PC-9 (cell line): ENCODE measurements at regions not wholly inside any gene's neighbourhood (a gene's known extent, or its start where the extent isn't known, plus 50 kb on each side); places are given as distances from the start of the nearest gene placed in this dataset.
"Not testable (repeated sequence)": the region's sequence is repeated elsewhere in the genome, so short reads cannot be mapped to it uniquely, and the experiment has no call there.

Experiments used
- BruUV-seq: library from RNA; stranded (reverse); fragments of 400-500 nt; replicated peaks from 2 replicates; lab custom pipeline; 2021; lab: Mats Ljungman, UMichigan
- CTCF ChIA-PET: fragments of 300-600 bp; sonication (Branson Sonifier 250); formaldehyde crosslinking; loops from one replicate; lab custom pipeline; 2022; ENCODE audit warnings: antibody characterized with exemption; lab: Charles Lee
- POLR2A ChIA-PET: fragments of 300-600 bp; sonication (Branson Sonifier 250); formaldehyde crosslinking; loops from one replicate; lab custom pipeline; 2022; ENCODE audit warnings: antibody characterized with exemption; ENCODE audit not compliant: unreplicated experiment; lab: Charles Lee
- DNase-seq, 2 experiments: peaks; one replicate each; pipeline versions ENCODE4 v3.0.0 to v3.0.0-alpha.2; 2015 to 2022; ENCODE audit warnings: mixed read lengths in 1 of 2
- H2AFZ ChIP-seq: fragments of 200-600 bp; sonication (generic); 2 replicates; pipeline ENCODE4 v1.8.1; 2017; ENCODE audit warnings: antibody characterized with exemption
- H3F3A ChIP-seq: fragments of 200-600 bp; sonication (generic); 2 replicates; pipeline ENCODE4 v1.8.1; 2017; ENCODE audit warnings: antibody characterized with exemption, mild to moderate bottlenecking, low read depth; ENCODE audit not compliant: insufficient read depth
- H3K27ac ChIP-seq: fragments of 200-600 bp; sonication (generic); 2 replicates; pipeline ENCODE4 v1.6.1; 2016; ENCODE audit warnings: mixed run types
- H3K27me3 ChIP-seq: fragments of 200-600 bp; sonication (generic); 2 replicates; pipeline ENCODE4 v1.6.1; 2016; ENCODE audit warnings: low read depth, mixed run types; ENCODE audit not compliant: insufficient read depth
- H3K36me3 ChIP-seq: fragments of 200-600 bp; sonication (generic); 2 replicates; pipeline ENCODE4 v1.6.1; 2016; ENCODE audit warnings: low read depth, mixed run types
- H3K4me1 ChIP-seq: fragments of 200-600 bp; sonication (generic); replicated peaks from 2 replicates; pipeline ENCODE4 v1.6.1; 2016; ENCODE audit warnings: mixed run types; ENCODE audit not compliant: insufficient read depth
- H3K4me2 ChIP-seq: fragments of 200-600 bp; sonication (generic); 2 replicates; pipeline ENCODE4 v1.6.1; 2017; ENCODE audit warnings: mixed run types
- H3K4me3 ChIP-seq: fragments of 200-600 bp; sonication (generic); 2 replicates; pipeline ENCODE4 v1.6.1; 2016; ENCODE audit warnings: mixed run types
- H3K79me2 ChIP-seq: fragments of 200-600 bp; sonication (generic); 2 replicates; pipeline ENCODE4 v1.6.1; 2017; ENCODE audit warnings: low read depth, mixed run types
- H3K9me2 ChIP-seq: fragments of 200-600 bp; sonication (generic); 2 replicates; pipeline ENCODE4 v1.8.1; 2017; ENCODE audit warnings: mild to moderate bottlenecking; ENCODE audit not compliant: insufficient read depth
- H3K9me3 ChIP-seq: fragments of 200-600 bp; sonication (generic); 2 replicates; pipeline ENCODE4 v1.8.1; 2016; ENCODE audit warnings: low read depth; ENCODE audit not compliant: insufficient read depth
- H4K20me1 ChIP-seq: fragments of 200-600 bp; sonication (generic); 2 replicates; pipeline ENCODE4 v1.8.1; 2017; ENCODE audit not compliant: insufficient read depth
- CTCF ChIP-seq: fragments of 200-600 bp; sonication (generic); conservative IDR thresholded peaks from 2 replicates; pipeline ENCODE4 v1.6.1; 2017; ENCODE audit warnings: mixed run types, antibody characterized with exemption, mild to moderate bottlenecking, moderate library complexity
- EZH2 ChIP-seq: fragments of 200-600 bp; sonication (generic); IDR thresholded peaks from 2 replicates; pipeline ENCODE4 v1.8.0; 2017; ENCODE audit warnings: antibody characterized with exemption, low read depth
- intact Hi-C: fragments of 100-400 bp; cut with micrococcal nuclease; formaldehyde crosslinking; loops from one replicate; pipeline ENCODE4 v1.10.0; 2022; ENCODE audit not compliant: unreplicated experiment

- DNase-seq, result no peak
- BruUV-seq, result no TSS peak
- Histone ChIP-seq H3K4me3 (no peak overlapping the region), H3K4me2 (peak overlapping the region; percentile 74), H3K9me3 (no peaks in the 10 kb centered on the region), H3K27me3 (no peaks in the 10 kb centered on the region), H3K36me3 (no peaks in the 10 kb centered on the region), H2AFZ (no peak overlapping the region), H3K9me2 (no peaks in the 10 kb centered on the region), H4K20me1 (no peaks in the 10 kb centered on the region), H3F3A (no peaks in the 10 kb centered on the region), H3K4me1 (peaks cover 23% of the 10 kb centered on the region), H3K27ac (no peak overlapping the region), H3K79me2 (no peaks in the 10 kb centered on the region)
- ChIA-PET POLR2A (interaction anchor here (0.8 kb wide), 1 partner anchor 374 kb away, joined by 3 read pairs; the partner anchor contains the start of gene TIMM10), CTCF (no interaction called here)
- TF ChIP-seq CTCF, result no peak
- TF ChIP-seq EZH2, result no peak
- intact Hi-C loops, result no loop called here
Measured at GRCh38 chr11:57904376-57904775, 119.3 kb upstream of the OR9Q1 start.

- Histone ChIP-seq H3K36me3 (no peaks in the 10 kb centered on the region), H3K9me3 (no peaks in the 10 kb centered on the region), H4K20me1 (no peaks in the 10 kb centered on the region), H2AFZ (no peak overlapping the region), H3K4me1 (peaks cover 23% of the 10 kb centered on the region), H3K4me3 (no peak overlapping the region), H3K27me3 (no peaks in the 10 kb centered on the region), H3K27ac (no peak overlapping the region), H3K9me2 (no peaks in the 10 kb centered on the region), H3K4me2 (no peak overlapping the region), H3K79me2 (no peaks in the 10 kb centered on the region), H3F3A (no peaks in the 10 kb centered on the region)
- ChIA-PET CTCF (no interaction called here), POLR2A (no interaction called here)
- intact Hi-C loops, result no loop called here
- DNase-seq, result no peak
- no TSS peak for BruUV-seq
- no peak for TF ChIP-seq CTCF
- TF ChIP-seq EZH2, result no peak
Measured at GRCh38 chr11:57905439-57905838, 118.2 kb upstream of the OR9Q1 start.

GRCh38 chr11:57908399-57908798 is 115.3 kb upstream of the OR9Q1 start:
- H3K4me1 ChIP-seq, result peaks cover 12% of the 10 kb centered on the region
- POLR2A ChIA-PET, CTCF ChIA-PET, H3K4me3 ChIP-seq, H4K20me1 ChIP-seq, H3K9me3 ChIP-seq, DNase-seq, H3K9me2 ChIP-seq, H3K36me3 ChIP-seq, BruUV-seq, intact Hi-C loops, H3K27ac ChIP-seq, H2AFZ ChIP-seq, H3K27me3 ChIP-seq, H3K4me2 ChIP-seq, H3F3A ChIP-seq, H3K79me2 ChIP-seq: not testable (repeated sequence)

GRCh38 chr11:57911522-57911921 is 112.2 kb upstream of the OR9Q1 start:
- H4K20me1 ChIP-seq, H3F3A ChIP-seq, H3K36me3 ChIP-seq, DNase-seq, H3K27me3 ChIP-seq, H2AFZ ChIP-seq, H3K79me2 ChIP-seq, POLR2A ChIA-PET, intact Hi-C loops, BruUV-seq, H3K9me3 ChIP-seq, CTCF ChIA-PET, H3K27ac ChIP-seq, H3K4me1 ChIP-seq, H3K9me2 ChIP-seq, H3K4me3 ChIP-seq, H3K4me2 ChIP-seq: not testable (repeated sequence)
